Astrocyte (in vitro differentiated cells and primary cell): ENCODE measurements at regions not wholly inside any gene's neighbourhood (a gene's known extent, or its start where the extent isn't known, plus 50 kb on each side); places are given as distances from the start of the nearest gene placed in this dataset.

Experiments used
- EZH2 ChIP-seq: IDR thresholded peaks from 2 replicates; pipeline ENCODE4 v1.6.1; 2012; ENCODE audit warnings: mild to moderate bottlenecking, low read length, inconsistent platforms; ENCODE audit not compliant: insufficient read depth
- TF ChIP-seq, protein P1 (sequence below): IDR thresholded peaks from 2 replicates; pipeline ENCODE4 v1.5.1; 2011; ENCODE audit warnings: low read depth, mild to moderate bottlenecking, inconsistent platforms, low read length, moderate library complexity; ENCODE audit not compliant: insufficient read depth

DNA sequence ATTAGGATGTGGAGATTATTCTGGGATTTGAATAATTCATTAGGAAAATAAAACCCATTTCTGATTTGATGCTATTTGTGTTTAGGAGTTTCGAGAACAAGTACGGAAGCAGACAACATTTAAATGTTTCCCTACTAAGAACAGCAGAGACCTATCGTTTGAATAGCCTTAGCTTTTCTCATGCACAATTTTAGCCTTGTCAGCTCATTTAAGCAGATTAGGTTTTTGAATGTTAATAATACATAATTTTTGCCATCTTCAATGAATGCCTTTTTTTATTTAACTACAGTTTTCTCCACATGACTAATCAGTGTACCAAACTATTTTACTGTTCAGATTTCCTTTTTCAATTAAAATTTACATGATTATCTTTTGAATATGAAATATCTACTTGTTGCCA is 592.0 kb downstream of the BCKDHB start:
- TF ChIP-seq, protein P1, sequence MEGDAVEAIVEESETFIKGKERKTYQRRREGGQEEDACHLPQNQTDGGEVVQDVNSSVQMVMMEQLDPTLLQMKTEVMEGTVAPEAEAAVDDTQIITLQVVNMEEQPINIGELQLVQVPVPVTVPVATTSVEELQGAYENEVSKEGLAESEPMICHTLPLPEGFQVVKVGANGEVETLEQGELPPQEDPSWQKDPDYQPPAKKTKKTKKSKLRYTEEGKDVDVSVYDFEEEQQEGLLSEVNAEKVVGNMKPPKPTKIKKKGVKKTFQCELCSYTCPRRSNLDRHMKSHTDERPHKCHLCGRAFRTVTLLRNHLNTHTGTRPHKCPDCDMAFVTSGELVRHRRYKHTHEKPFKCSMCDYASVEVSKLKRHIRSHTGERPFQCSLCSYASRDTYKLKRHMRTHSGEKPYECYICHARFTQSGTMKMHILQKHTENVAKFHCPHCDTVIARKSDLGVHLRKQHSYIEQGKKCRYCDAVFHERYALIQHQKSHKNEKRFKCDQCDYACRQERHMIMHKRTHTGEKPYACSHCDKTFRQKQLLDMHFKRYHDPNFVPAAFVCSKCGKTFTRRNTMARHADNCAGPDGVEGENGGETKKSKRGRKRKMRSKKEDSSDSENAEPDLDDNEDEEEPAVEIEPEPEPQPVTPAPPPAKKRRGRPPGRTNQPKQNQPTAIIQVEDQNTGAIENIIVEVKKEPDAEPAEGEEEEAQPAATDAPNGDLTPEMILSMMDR: no peak
- no peak for TF ChIP-seq EZH2
